Activated CD8-positive, alpha-beta memory T cell treated with anti-CD3 and anti-CD28 coated beads, Interleukin-2, amount 50 U/mL, for 24 hours (primary cell): ENCODE measurements at regions not wholly inside any gene's neighbourhood (a gene's known extent, or its start where the extent isn't known, plus 50 kb on each side); places are given as distances from the start of the nearest gene placed in this dataset.
"Not testable (repeated sequence)": the region's sequence is repeated elsewhere in the genome, so short reads cannot be mapped to it uniquely, and the experiment has no call there.

Experiments
- DNase-seq: peaks from one replicate; pipeline ENCODE4 v3.0.0-alpha.2; 2020; ENCODE audit errors: extremely low read depth

GRCh38 chr7:65800890-65801341, 72.0 kb upstream of the VKORC1L1 start:
- DNase-seq = no peak

- DNase-seq = no peak
These were observed 68.0 kb upstream of the VKORC1L1 start for GRCh38 chr7:65804887-65805286.

- not testable (repeated sequence) for DNase-seq
These were observed 65.8 kb upstream of the VKORC1L1 start for GRCh38 chr7:65807067-65807466.

- DNase-seq = no peak
These were observed 63.5 kb upstream of the VKORC1L1 start for GRCh38 chr7:65809259-65809981.

- DNase-seq = no peak
These were observed 62.9 kb upstream of the VKORC1L1 start for GRCh38 chr7:65809982-65810288.

- DNase-seq = no peak
These were observed 60.6 kb upstream of the VKORC1L1 start for GRCh38 chr7:65812281-65812680.

GRCh38 chr7:65814556-65815167, 58.2 kb upstream of the VKORC1L1 start:
- DNase-seq = not testable (repeated sequence)

GRCh38 chr7:65820287-65820950, 52.5 kb upstream of the VKORC1L1 start:
- DNase-seq = no peak
